K562 (cell line): ENCODE measurements at regions not wholly inside any gene's neighbourhood (a gene's known extent, or its start where the extent isn't known, plus 50 kb on each side); places are given as distances from the start of the nearest gene placed in this dataset.

Experiments used
- ATAC-seq: fragments of 200-7000 bp; cut with Tn5 transposase; 3 replicates; pipeline ENCODE4 v1.9.1; 2020; ENCODE audit warnings: moderate library complexity
- BruUV-seq: library from RNA; stranded (reverse); fragments of 400-500 nt; replicated peaks from 2 replicates; lab custom pipeline; 2021; lab: Mats Ljungman, UMichigan
- CTCF ChIA-PET: fragments of 300-600 bp; formaldehyde crosslinking; extraction: SDS; loops from one replicate; lab custom pipeline; 2021; ENCODE audit warnings: low intra/inter-chr PET ratio; lab: Yijun Ruan, JAX
- POLR2A ChIA-PET: fragments of 300-600, 350-650 bp; sonication (Branson Sonifier 250); formaldehyde crosslinking; extraction: SDS; loops from one replicate; lab custom pipeline; 2021; ENCODE audit warnings: antibody characterized with exemption, inconsistent platforms; lab: Yijun Ruan, JAX
- DNase-seq, 4 experiments: peaks; one replicate each; pipeline versions ENCODE4 v3.0.0 to v3.0.0-alpha.2; 2011 to 2018; ENCODE audit warnings: low spot score in 3 of 4, mixed read lengths in 3 of 4; ENCODE audit errors: extremely low read depth in 1 of 4
- FAIRE-seq: peaks from 2 replicates; lab custom pipeline; 2011; peaks lifted over from hg19 to GRCh38; lab: Jason Lieb, UNC
- H2AFZ ChIP-seq: 2 replicates; pipeline ENCODE4 v1.6.0; 2011; ENCODE audit warnings: low read depth, low read length, control low read depth, inconsistent platforms
- H3K27ac ChIP-seq: fragments of 200-600 bp; 3 replicates; pipeline ENCODE4 v1.8.0; 2011; ENCODE audit warnings: low read depth, mild to moderate bottlenecking, control low read depth, inconsistent platforms, low read length, moderate library complexity, mixed read lengths; ENCODE audit errors: extremely low read depth
- H3K27me3 ChIP-seq, 2 experiments: fragments of 300-600 bp in 1 of 2; 2 replicates in 1 of 2; 3 replicates in 1 of 2; pipeline versions ENCODE4 v1.6.0 to v1.8.0; 2011; ENCODE audit warnings: inconsistent platforms in 2 of 2, low read length in 2 of 2, mild to moderate bottlenecking in 1 of 2, mixed read lengths in 1 of 2, moderate library complexity in 1 of 2; ENCODE audit not compliant: control insufficient read depth in 2 of 2, insufficient read depth in 2 of 2
- H3K36me3 ChIP-seq: fragments of 300-600 bp; 3 replicates; pipeline ENCODE4 v1.8.0; 2011; ENCODE audit warnings: mild to moderate bottlenecking, low read length, inconsistent platforms; ENCODE audit not compliant: control insufficient read depth, insufficient read depth
- H3K4me1 ChIP-seq, 2 experiments: fragments of 200-600 bp in 1 of 2; replicated peaks in 1 of 2; 2 replicates in 1 of 2; 3 replicates in 1 of 2; pipeline versions ENCODE4 v1.5.1 to v1.8.0; 2011; ENCODE audit warnings: inconsistent platforms in 2 of 2, low read length in 2 of 2, mild to moderate bottlenecking in 1 of 2, mixed read lengths in 1 of 2, moderate library complexity in 1 of 2; ENCODE audit not compliant: control insufficient read depth in 2 of 2, insufficient read depth in 2 of 2
- H3K4me2 ChIP-seq: 2 replicates; pipeline ENCODE4 v1.6.1; 2011; ENCODE audit warnings: low read length, control low read depth, inconsistent platforms, mixed read lengths; ENCODE audit not compliant: insufficient read depth
- H3K4me3 ChIP-seq: fragments of 200-600 bp; sonication (generic), shearing (Covaris generic); 2 replicates; pipeline ENCODE4 v1.5.1; 2016; ENCODE audit warnings: control low read depth, inconsistent platforms
- H3K79me2 ChIP-seq: fragments of 200-600 bp; 3 replicates; pipeline ENCODE4 v1.8.0; 2011; ENCODE audit warnings: low read length, inconsistent platforms; ENCODE audit not compliant: control insufficient read depth, insufficient read depth
- H3K9ac ChIP-seq, 2 experiments: 2 replicates each; pipeline versions ENCODE4 v1.6.0 to v1.6.1; 2011; ENCODE audit warnings: low read depth in 2 of 2, low read length in 2 of 2, control low read depth in 1 of 2, inconsistent platforms in 1 of 2, mild to moderate bottlenecking in 1 of 2, mixed read lengths in 1 of 2; ENCODE audit not compliant: insufficient read depth in 1 of 2
- H3K9me1 ChIP-seq: one replicate; pipeline ENCODE4 v1.6.0; 2011; ENCODE audit warnings: inconsistent platforms, mild to moderate bottlenecking, low read length, moderate library complexity; ENCODE audit not compliant: control insufficient read depth, insufficient read depth
- H3K9me3 ChIP-seq: replicated peaks from 2 replicates; pipeline ENCODE4 v1.5.1; 2011; ENCODE audit warnings: low read depth, low read length, inconsistent platforms; ENCODE audit not compliant: control insufficient read depth, insufficient read depth
- H4K20me1 ChIP-seq: replicated peaks from 2 replicates; pipeline ENCODE4 v1.6.1; 2011; ENCODE audit warnings: low read length, inconsistent platforms, mixed read lengths; ENCODE audit not compliant: control insufficient read depth, insufficient read depth
- CSDE1 ChIP-seq, 2 experiments: fragments of 450-650 bp; IDR thresholded peaks; 2 replicates each; pipeline ENCODE4 v1.6.1; 2016; ENCODE audit warnings: mild to moderate bottlenecking in 1 of 2
- FOSL1 ChIP-seq: fragments of 200-800 bp; sonication (Bioruptor generic); conservative IDR thresholded peaks from 2 replicates; pipeline ENCODE4 v1.6.1; 2016; ENCODE audit warnings: missing genetic modification characterization, missing compliant biosample characterization
- KDM5B ChIP-seq: fragments of 200-600 bp; sonication (generic); IDR thresholded peaks from 2 replicates; pipeline ENCODE4 v1.6.1; 2012; ENCODE audit warnings: low read depth, mild to moderate bottlenecking, moderate library complexity, low read length, control low read depth, inconsistent platforms; ENCODE audit not compliant: insufficient replicate concordance
- MCM3 ChIP-seq: fragments of 450-650 bp; IDR thresholded peaks from 2 replicates; pipeline ENCODE4 v1.6.1; 2016
- MNT ChIP-seq, 2 experiments: fragments of 450-650 bp; conservative IDR thresholded peaks; 2 replicates each; pipeline ENCODE4 v1.6.1; 2017; ENCODE audit warnings: mild to moderate bottlenecking in 2 of 2, moderate library complexity in 2 of 2
- PKNOX1 ChIP-seq: fragments of 450-650 bp; IDR thresholded peaks from 2 replicates; pipeline ENCODE4 v1.6.1; 2016
- PPARD ChIP-seq: fragments of 250-450 bp; sonication (Bioruptor Pico); IDR thresholded peaks from 2 replicates; pipeline ENCODE4 v1.8.0; 2022; ENCODE audit warnings: inconsistent platforms, mild to moderate bottlenecking, moderate library complexity
- RBM15 ChIP-seq: fragments of 200-400 bp; formaldehyde crosslinking; IDR thresholded peaks from 2 replicates; pipeline ENCODE4 v1.6.1; 2018; ENCODE audit warnings: mild to moderate bottlenecking, low read length, moderate library complexity; ENCODE audit not compliant: insufficient read depth
- SRSF1 ChIP-seq: fragments of 200-400 bp; formaldehyde crosslinking; IDR thresholded peaks from 2 replicates; pipeline ENCODE4 v1.6.1; 2017; ENCODE audit warnings: mild to moderate bottlenecking, low read depth, low read length, moderate library complexity
- ZEB2 ChIP-seq: fragments of 450-650 bp; IDR thresholded peaks from 2 replicates; pipeline ENCODE4 v1.6.1; 2016
- ZNF316 ChIP-seq: fragments of 450-650 bp; IDR thresholded peaks from 2 replicates; pipeline ENCODE4 v1.6.1; 2016
- WGBS: fragments of 100-300 bp; shearing (Covaris generic); methylation state at CpG from one replicate; pipeline ENCODE4 v1.1.6; 2016; ENCODE audit warnings: low coverage, mixed read lengths; ENCODE audit not compliant: insufficient coverage; ENCODE audit errors: missing lambda C conversion rate; 5-methylcytosine and 5-hydroxymethylcytosine counted together
- in situ Hi-C: fragments of 300-500 bp; cut with MboI; formaldehyde crosslinking; loops from 4 replicates; pipeline ENCODE4 v1.15.0; 2018; ENCODE audit warnings: inconsistent platforms, mixed read lengths
- intact Hi-C: fragments of 100-400 bp; cut with micrococcal nuclease; formaldehyde crosslinking; loops from 2 replicates; pipeline ENCODE4 v1.14.2; 2022
- TF ChIP-seq, protein P1 (sequence below): fragments of 450-650 bp; IDR thresholded peaks from one replicate; pipeline ENCODE4 v1.6.1; 2018; ENCODE audit warnings: mild to moderate bottlenecking, moderate library complexity; ENCODE audit not compliant: partially characterized antibody
- TF ChIP-seq, protein P2 (sequence below): fragments of 250-450 bp; sonication (Bioruptor Pico); IDR thresholded peaks from 2 replicates; pipeline ENCODE4 v1.5.0; 2021; ENCODE audit warnings: mild to moderate bottlenecking, moderate library complexity
- TF ChIP-seq, protein P3 (sequence below): fragments of 250-450 bp; sonication (Bioruptor Pico); IDR thresholded peaks from 2 replicates; pipeline ENCODE4 v1.8.0; 2021; ENCODE audit warnings: borderline replicate concordance, mild to moderate bottlenecking, moderate library complexity; ENCODE audit not compliant: poor library complexity, severe bottlenecking

DNA sequence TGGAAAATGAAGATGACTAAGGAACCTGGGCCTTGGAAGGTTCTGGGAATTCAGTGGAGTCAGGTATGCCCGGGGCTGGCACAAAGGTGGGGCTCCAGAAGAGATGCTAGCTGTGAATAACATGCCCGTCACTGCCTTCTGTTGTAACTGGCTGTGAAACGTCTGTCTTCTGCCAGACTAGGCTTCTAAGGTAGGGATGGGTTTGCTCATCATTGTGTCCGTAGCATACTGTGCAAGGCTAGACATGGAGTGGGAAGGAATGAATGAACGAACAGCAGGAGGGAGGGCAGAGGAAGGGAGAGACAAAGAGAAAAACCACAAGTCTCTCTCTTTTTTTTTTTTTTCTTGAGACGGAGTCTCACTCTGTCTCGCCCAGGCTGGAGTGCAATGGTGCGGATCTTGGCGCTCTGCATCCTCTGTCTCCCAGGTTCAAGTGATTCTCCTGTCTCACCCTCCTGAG, 327.4 kb downstream of the MN1 start:
- H3K4me3 ChIP-seq: no peak overlapping the region
- TF ChIP-seq MCM3 (no peak), PPARD (CRISPR knock-in tag) (no peak), KDM5B (no peak), RBM15 (no peak), ZEB2 (no peak), FOSL1 (tag) (no peak), PKNOX1 (no peak), SRSF1 (no peak), ZNF316 (no peak), CSDE1 (IDR thresholded peaks at IDR 0.05) (no peak), MNT (conservative IDR thresholded peaks at IDR 0.05) (no peak)
- TF ChIP-seq, protein P1, sequence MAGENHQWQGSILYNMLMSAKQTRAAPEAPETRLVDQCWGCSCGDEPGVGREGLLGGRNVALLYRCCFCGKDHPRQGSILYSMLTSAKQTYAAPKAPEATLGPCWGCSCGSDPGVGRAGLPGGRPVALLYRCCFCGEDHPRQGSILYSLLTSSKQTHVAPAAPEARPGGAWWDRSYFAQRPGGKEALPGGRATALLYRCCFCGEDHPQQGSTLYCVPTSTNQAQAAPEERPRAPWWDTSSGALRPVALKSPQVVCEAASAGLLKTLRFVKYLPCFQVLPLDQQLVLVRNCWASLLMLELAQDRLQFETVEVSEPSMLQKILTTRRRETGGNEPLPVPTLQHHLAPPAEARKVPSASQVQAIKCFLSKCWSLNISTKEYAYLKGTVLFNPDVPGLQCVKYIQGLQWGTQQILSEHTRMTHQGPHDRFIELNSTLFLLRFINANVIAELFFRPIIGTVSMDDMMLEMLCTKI: no peak
- TF ChIP-seq, protein P2, sequence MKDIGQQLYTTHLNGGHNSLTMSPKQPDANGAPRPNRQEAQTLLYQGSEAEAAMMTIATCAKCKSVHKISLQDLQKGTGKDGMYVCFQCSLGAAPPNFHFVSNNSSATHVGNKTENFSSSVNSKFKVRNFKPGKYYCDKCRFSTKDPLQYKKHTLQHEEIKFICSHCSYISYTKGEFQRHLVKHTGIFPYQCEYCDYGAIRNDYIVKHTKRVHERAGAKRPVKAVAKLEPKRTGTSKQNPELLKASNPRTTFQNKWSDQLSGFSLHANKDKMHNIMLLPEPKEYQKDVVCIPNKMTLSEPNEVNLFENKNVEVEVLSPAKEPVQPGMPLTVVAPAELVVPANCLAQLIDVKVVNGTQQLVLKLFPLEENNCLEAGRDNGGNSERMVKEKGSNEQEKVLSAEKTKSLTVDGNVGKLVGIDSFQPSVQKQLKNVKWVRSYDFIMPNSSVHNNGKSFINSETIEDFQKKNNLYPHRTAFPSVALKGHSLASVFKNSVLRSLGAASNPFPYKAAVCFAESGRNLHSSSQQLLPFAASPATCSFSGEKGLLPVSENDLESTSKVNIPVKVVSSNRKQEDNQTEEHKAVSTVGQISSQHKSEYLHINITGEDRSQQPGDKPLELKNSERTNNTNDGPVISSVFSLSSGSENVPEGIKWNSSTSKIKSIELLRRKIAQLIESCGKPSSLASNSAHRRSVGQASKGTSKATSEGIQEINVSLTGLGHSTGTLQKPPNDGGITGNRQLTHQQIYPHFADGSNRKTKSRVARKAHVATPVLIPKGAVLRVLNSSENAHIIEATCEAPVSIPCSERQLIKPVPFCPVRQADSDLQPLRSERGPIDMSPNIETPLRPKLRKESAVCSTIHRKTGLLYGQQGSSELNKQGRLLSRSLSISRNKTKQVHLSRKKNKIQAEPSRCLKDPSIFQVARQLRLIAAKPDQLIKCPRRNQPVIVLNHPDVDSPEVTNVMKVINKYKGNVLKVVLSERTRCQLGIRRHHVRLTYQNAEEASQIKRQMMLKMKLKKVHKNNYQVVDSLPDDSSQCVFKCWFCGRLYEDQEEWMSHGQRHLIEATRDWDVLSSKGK (CRISPR knock-in tag): no peak
- TF ChIP-seq, protein P3, sequence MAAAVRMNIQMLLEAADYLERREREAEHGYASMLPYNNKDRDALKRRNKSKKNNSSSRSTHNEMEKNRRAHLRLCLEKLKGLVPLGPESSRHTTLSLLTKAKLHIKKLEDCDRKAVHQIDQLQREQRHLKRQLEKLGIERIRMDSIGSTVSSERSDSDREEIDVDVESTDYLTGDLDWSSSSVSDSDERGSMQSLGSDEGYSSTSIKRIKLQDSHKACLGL: no peak

More for the DNA sequence above, 327.4 kb downstream of the MN1 start:
- no peaks in the 10 kb centered on the region for H3K4me1 ChIP-seq
- no peaks in the 10 kb centered on the region for H3K36me3 ChIP-seq
- DNase-seq: no peak
- intact Hi-C loops: no loop called here
- no TSS peak for BruUV-seq
- ChIA-PET CTCF (no interaction called here), POLR2A (interaction anchor here (0.6 kb wide), 1 partner anchor 132 kb away, joined by 3 read pairs; no protein-coding TSS in a partner anchor)
- no peaks in the 10 kb centered on the region for H3K9me1 ChIP-seq
- FAIRE-seq: no peak
- ATAC-seq: no peak
- H3K9me3 ChIP-seq: no peaks in the 10 kb centered on the region
- H3K27ac ChIP-seq: no peak overlapping the region
- 6% methylated on average over 7 of the region's 9 CpGs for WGBS
- no peak overlapping the region for H2AFZ ChIP-seq
- no peaks in the 10 kb centered on the region for H3K79me2 ChIP-seq
- no peaks in the 10 kb centered on the region for H4K20me1 ChIP-seq
- in situ Hi-C loops: no loop called here
- peaks cover 0 to 7% of the 10 kb centered on the region in 2 experiments; a peak in 1 of 5 replicates for H3K27me3 ChIP-seq
- no peak overlapping the region for H3K9ac ChIP-seq
- no peak overlapping the region for H3K4me2 ChIP-seq
